ENCODE measurements at regions not wholly inside any gene's neighbourhood (a gene's known extent, or its start where the extent isn't known, plus 50 kb on each side); places are given as distances from the start of the nearest gene placed in this dataset.
"Not testable (repeated sequence)": the region's sequence is repeated elsewhere in the genome, so short reads cannot be mapped to it uniquely, and the experiment has no call there.

GRCh38 chrX:3191796-3192195 lies 150.5 kb downstream of the ARSF start:
- DNase-seq (no peak), ATAC-seq (no peak)
- intact Hi-C loops (cut with DNase I, micrococcal nuclease) = no loop called here

GRCh38 chrX:3191201-3191600 lies 149.9 kb downstream of the ARSF start:
- DNase-seq = no peak
- no peak for ATAC-seq
- intact Hi-C loops (cut with DNase I, micrococcal nuclease) = no loop called here

GRCh38 chrX:3184176-3184930 lies 143.1 kb downstream of the ARSF start:
- intact Hi-C loops (cut with DNase I, micrococcal nuclease) = no loop called here
- ATAC-seq = no peak
- DNase-seq = no peak

GRCh38 chrX:3181846-3182245 lies 140.6 kb downstream of the ARSF start:
- DNase-seq (no peak), ATAC-seq (no peak)
- intact Hi-C loops (cut with DNase I, micrococcal nuclease) = no loop called here

- no peak for ATAC-seq
- no peak for DNase-seq
- intact Hi-C loops (cut with DNase I, micrococcal nuclease) = no loop called here
These were observed 137.1 kb downstream of the ARSF start for GRCh38 chrX:3178329-3178728.

GRCh38 chrX:3177851-3178250 lies 136.6 kb downstream of the ARSF start:
- no peak for DNase-seq
- intact Hi-C loops (cut with DNase I, micrococcal nuclease) = no loop called here

GRCh38 chrX:3176439-3176820 lies 135.2 kb downstream of the ARSF start:
- ATAC-seq (no peak), DNase-seq (no peak)
- intact Hi-C loops (cut with DNase I, micrococcal nuclease) = no loop called here

More at GRCh38 chrX:3177851-3178250, 136.6 kb downstream of the ARSF start:
- ATAC-seq = peak; percentile 31

DNA sequence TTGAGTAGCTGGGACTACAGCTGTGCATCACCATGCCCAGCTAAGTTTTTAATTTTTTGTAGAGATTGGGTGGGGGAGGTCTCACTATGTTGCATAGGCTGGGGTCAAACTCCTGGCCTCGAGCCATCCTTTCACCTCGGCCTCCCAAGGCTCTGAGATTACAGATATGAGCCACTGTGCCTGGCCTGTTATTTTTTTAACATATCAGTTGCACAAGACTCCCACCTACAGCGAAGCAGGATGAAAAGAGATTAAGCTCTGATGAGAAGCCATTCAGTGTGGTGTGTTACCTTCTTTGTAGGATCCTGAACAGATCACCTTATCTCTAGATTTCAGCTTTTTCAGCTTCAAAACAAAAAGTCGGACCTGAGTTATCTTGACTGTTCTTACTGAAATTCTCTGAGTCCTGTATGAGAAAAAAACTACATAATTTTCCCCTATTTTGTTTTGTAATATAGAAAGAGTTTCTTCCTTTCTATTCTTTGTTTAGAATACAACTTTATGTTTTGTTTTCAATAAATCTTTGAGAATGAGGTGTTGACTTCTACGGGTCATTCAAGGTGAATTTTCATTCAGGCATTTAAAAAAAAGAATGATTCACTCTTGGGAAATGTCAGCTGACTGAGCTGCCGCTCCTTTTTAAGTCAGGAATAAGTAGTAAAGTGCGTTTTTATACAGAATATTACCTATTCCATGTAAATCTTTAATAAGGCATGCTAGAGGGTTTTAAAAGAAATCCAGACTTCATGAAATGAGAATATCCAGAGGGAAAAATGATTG lies 134.6 kb downstream of the ARSF start:
- intact Hi-C loops (cut with DNase I, micrococcal nuclease) = no loop called here
- no peak for DNase-seq
- no peak for ATAC-seq

DNA sequence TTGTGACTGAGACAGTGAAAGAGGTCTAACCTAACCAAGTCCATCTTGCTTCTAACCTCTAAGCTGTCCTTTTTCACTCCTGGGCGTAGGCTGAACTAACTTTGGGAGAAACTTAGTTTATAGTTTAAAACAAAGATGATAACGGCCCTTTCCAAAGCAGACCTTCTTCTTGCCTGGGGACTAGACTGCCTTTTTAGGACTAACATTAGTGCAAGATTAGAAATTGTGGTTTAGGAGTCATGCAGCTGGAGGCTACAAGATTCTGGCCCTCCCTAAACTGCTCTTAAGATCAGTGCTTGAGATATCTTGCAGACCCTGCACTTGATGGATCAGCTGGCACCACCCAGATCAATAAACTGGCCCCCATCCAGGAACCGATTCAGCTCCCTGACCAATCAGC lies 130.9 kb downstream of the ARSF start:
- ATAC-seq; DNase-seq; intact Hi-C loops (cut with DNase I, micrococcal nuclease): not testable (repeated sequence)

- ATAC-seq = no peak
- intact Hi-C loops (cut with DNase I, micrococcal nuclease) = no loop called here
These were observed 128.2 kb downstream of the ARSF start for GRCh38 chrX:3169421-3169820.

DNA sequence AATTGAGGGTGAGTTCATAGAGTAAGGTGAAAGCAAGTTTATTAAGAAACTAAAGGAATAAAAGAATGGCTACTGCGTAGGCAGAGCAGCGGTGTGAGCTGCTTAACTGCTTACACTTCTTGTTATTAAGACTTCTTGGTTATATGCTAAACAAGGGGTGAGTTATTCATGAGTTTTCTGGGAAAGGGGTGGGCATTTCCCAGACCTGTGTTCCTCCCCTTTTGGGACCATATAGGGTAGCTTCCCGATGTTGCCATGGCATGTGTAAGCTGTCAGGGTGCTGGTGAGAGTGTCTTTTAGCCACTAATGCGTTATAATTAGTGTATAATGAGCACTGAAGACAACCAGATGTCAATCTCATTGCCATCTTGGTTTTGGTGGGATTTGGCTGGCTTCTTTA lies 126.5 kb downstream of the ARSF start:
- ATAC-seq = no peak
- no peak for DNase-seq
- intact Hi-C loops (cut with DNase I, micrococcal nuclease) = no loop called here

More at GRCh38 chrX:3169421-3169820, 128.2 kb downstream of the ARSF start:
- no peak for DNase-seq

GRCh38 chrX:3166670-3167455 lies 125.6 kb downstream of the ARSF start:
- ATAC-seq (no peak), DNase-seq (no peak)
- intact Hi-C loops (cut with DNase I, micrococcal nuclease) = no loop called here

DNA sequence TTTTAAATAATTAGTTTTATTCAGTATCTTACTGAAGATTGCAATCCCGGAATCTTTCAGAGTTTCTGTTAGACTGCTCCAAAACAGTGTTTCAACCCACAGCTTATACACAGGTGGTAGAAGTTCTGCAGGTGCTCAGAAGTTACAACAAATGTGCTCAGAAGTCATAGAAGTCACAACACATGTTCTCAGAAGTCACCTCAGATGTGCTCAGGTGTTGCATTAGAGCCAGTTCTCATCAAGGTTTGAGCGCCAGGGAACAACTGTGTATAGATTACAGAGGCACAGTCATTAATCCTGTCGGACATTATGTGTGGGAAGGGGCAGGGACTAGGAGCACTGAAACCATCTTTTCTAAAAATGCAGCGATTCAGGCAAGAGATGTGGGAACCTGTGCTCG lies 124.5 kb downstream of the ARSF start:
- ATAC-seq = no peak
- intact Hi-C loops (cut with DNase I, micrococcal nuclease) = no loop called here
- DNase-seq = no peak

All from left colon (tissue), 2 donors.